ENCODE measurements at regions not wholly inside any gene's neighbourhood (a gene's known extent, or its start where the extent isn't known, plus 50 kb on each side); places are given as distances from the start of the nearest gene placed in this dataset.

GRCh38 chr16:6615636-6616035 is 717.0 kb upstream of the RBFOX1 start:
- TF ChIP-seq TAF1 (IDR thresholded peaks at IDR 0.05; ENCODE audit: low read depth), result no peak
- no peak for TF ChIP-seq EP300 (IDR thresholded peaks at IDR 0.05; ENCODE audit: borderline replicate concordance)
- no peak for TF ChIP-seq ZBTB7A (IDR thresholded peaks at IDR 0.05; ENCODE audit: low read depth)
- TF ChIP-seq RAD21 (IDR thresholded peaks at IDR 0.05; ENCODE audit: low read depth), result no peak
- no peak for TF ChIP-seq TEAD4 (IDR thresholded peaks at IDR 0.05)
- no peak for TF ChIP-seq MAX (IDR thresholded peaks at IDR 0.05)
- TF ChIP-seq YY1 (IDR thresholded peaks at IDR 0.05; ENCODE audit: low read depth), result no peak
- TF ChIP-seq REST (IDR thresholded peaks at IDR 0.05; ENCODE audit: low read depth), result no peak

All from Ishikawa (cell line).